Stomach (tissue), 4 donors: ENCODE measurements at regions not wholly inside any gene's neighbourhood (a gene's known extent, or its start where the extent isn't known, plus 50 kb on each side); places are given as distances from the start of the nearest gene placed in this dataset.

Source experiments
- EP300 ChIP-seq: sonication (generic); formaldehyde crosslinking; IDR thresholded peaks from one replicate; pipeline ENCODE4 v1.6.1; 2017; ENCODE audit warnings: antibody characterized with exemption
- POLR2A ChIP-seq, 4 donors: fragments of 450-650 bp; IDR thresholded peaks; one replicate each; pipeline ENCODE4 v1.6.1; 2016; ENCODE audit warnings: antibody characterized with exemption in 4 of 4, control low read depth in 2 of 4, mild to moderate bottlenecking in 1 of 4, moderate library complexity in 1 of 4
- TF ChIP-seq, protein P1 (sequence below), 7 experiments: fragments of 450-650 bp in 4 of 7; fragments of 200-600 bp in 3 of 7; sonication (generic) in 3 of 7; IDR thresholded peaks; one replicate each; pipeline ENCODE4 v1.5.1; 2016 to 2019; ENCODE audit warnings: antibody characterized with exemption in 7 of 7, control low read depth in 2 of 7, mild to moderate bottlenecking in 1 of 7

DNA sequence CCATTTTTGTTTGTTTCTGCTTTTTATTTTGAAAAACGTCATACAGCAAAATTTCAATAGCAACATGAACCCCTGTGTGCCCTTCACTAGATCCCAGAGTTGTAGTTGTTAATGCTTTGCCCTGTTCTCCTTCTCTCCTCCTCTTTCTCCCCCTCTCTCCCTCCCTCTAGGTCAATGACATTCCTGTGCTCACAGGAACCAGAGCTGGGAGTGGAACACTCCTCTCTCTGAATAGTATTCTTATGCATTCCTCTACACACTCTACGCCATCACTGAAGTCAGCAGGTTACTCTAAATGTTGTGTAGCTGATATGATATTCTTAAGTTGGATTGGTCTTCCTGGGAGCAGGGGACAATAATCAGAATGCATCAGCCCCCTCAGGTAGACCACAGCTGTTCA, 243.4 kb downstream of the SYK start:
- no peak for TF ChIP-seq EP300
- TF ChIP-seq, protein P1, sequence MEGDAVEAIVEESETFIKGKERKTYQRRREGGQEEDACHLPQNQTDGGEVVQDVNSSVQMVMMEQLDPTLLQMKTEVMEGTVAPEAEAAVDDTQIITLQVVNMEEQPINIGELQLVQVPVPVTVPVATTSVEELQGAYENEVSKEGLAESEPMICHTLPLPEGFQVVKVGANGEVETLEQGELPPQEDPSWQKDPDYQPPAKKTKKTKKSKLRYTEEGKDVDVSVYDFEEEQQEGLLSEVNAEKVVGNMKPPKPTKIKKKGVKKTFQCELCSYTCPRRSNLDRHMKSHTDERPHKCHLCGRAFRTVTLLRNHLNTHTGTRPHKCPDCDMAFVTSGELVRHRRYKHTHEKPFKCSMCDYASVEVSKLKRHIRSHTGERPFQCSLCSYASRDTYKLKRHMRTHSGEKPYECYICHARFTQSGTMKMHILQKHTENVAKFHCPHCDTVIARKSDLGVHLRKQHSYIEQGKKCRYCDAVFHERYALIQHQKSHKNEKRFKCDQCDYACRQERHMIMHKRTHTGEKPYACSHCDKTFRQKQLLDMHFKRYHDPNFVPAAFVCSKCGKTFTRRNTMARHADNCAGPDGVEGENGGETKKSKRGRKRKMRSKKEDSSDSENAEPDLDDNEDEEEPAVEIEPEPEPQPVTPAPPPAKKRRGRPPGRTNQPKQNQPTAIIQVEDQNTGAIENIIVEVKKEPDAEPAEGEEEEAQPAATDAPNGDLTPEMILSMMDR (IDR thresholded peaks at IDR 0.05), result no peak
- TF ChIP-seq POLR2A (IDR thresholded peaks at IDR 0.05), result no peak
